HCT116 (cell line): ENCODE measurements at regions not wholly inside any gene's neighbourhood (a gene's known extent, or its start where the extent isn't known, plus 50 kb on each side); places are given as distances from the start of the nearest gene placed in this dataset.

Experiments used
- ATAC-seq: fragments of 200-7000 bp; cut with Tn5 transposase; 2 replicates; pipeline ENCODE4 v1.9.1; 2020; ENCODE audit warnings: mild to moderate bottlenecking, moderate library complexity
- BruUV-seq: library from RNA; stranded (reverse); fragments of 400-500 nt; replicated peaks from 2 replicates; lab custom pipeline; 2021; lab: Mats Ljungman, UMichigan
- CTCF ChIA-PET: fragments of 300-600 bp; sonication (Branson Sonifier 250); formaldehyde crosslinking; loops from one replicate; lab custom pipeline; 2021; ENCODE audit warnings: antibody characterized with exemption; lab: Charles Lee
- POLR2A ChIA-PET: fragments of 300-600, 350-600 bp; sonication (Branson Sonifier 250); formaldehyde crosslinking; loops from one replicate; lab custom pipeline; 2021; ENCODE audit warnings: antibody characterized with exemption; lab: Charles Lee
- RAD21 ChIA-PET, 2 experiments: fragments of 300-600 bp; sonication (Branson Sonifier 250); formaldehyde crosslinking; loops; one replicate each; lab custom pipeline; 2023; ENCODE audit warnings: low total read pairs in 2 of 2; ENCODE audit not compliant: uncharacterized antibody in 2 of 2, unreplicated experiment in 2 of 2, low non-redundant PET in 1 of 2; lab: Charles Lee
- DNase-seq: peaks from one replicate; pipeline ENCODE4 v3.0.0-alpha.2; 2010; ENCODE audit warnings: low read depth, low spot score
- H2AFZ ChIP-seq: fragments of 200-600 bp; shearing (Covaris generic), sonication (generic); 2 replicates; pipeline ENCODE4 v1.6.1; 2017; ENCODE audit warnings: low read depth, mixed run types, mixed read lengths, antibody characterized with exemption, low read length; ENCODE audit not compliant: poor library complexity, severe bottlenecking
- H3K27ac ChIP-seq: 2 replicates; pipeline ENCODE4 v1.5.1; 2012; ENCODE audit warnings: low read depth, low read length
- H3K27me3 ChIP-seq: fragments of 200-600 bp; sonication (generic); 2 replicates; pipeline ENCODE4 v1.6.1; 2016; ENCODE audit warnings: mixed run types, low read length, mixed read lengths; ENCODE audit not compliant: insufficient read depth
- H3K36me3 ChIP-seq, 2 experiments: fragments of 200-500 bp in 1 of 2; fragments of 200-600 bp in 1 of 2; sonication (Bioruptor generic) in 1 of 2; sonication (generic) in 1 of 2; 2 replicates each; pipeline versions ENCODE4 v1.5.1 to v1.6.1; 2014 to 2016; ENCODE audit warnings: low read length in 2 of 2, inconsistent platforms in 1 of 2, mixed read lengths in 1 of 2, mixed run types in 1 of 2; ENCODE audit not compliant: insufficient read depth in 2 of 2, control insufficient read depth in 1 of 2
- H3K4me1 ChIP-seq, 2 experiments: fragments of 200-600 bp in 1 of 2; sonication (generic) in 1 of 2; 2 replicates each; pipeline versions ENCODE4 v1.5.1 to v1.6.1; 2012 to 2017; ENCODE audit warnings: low read length in 2 of 2, inconsistent platforms in 1 of 2, mild to moderate bottlenecking in 1 of 2, mixed read lengths in 1 of 2, mixed run types in 1 of 2, moderate library complexity in 1 of 2; ENCODE audit not compliant: insufficient read depth in 2 of 2, control insufficient read depth in 1 of 2
- H3K4me2 ChIP-seq: fragments of 200-600 bp; sonication (generic); 2 replicates; pipeline ENCODE4 v1.6.1; 2017; ENCODE audit warnings: mixed run types, low read length, mixed read lengths
- H3K4me3 ChIP-seq, 2 experiments: fragments of 200-600 bp in 1 of 2; sonication (generic) in 1 of 2; replicated peaks in 1 of 2; 2 replicates each; pipeline ENCODE4 v1.5.1; 2011 to 2016; ENCODE audit warnings: low read length in 2 of 2, control low read depth in 1 of 2, low read depth in 1 of 2, mild to moderate bottlenecking in 1 of 2, mixed read lengths in 1 of 2, mixed run types in 1 of 2
- H3K79me2 ChIP-seq: fragments of 200-600 bp; sonication (generic); 2 replicates; pipeline ENCODE4 v1.6.1; 2017; ENCODE audit warnings: mild to moderate bottlenecking, mixed run types, low read length, moderate library complexity, mixed read lengths; ENCODE audit not compliant: insufficient read depth
- H3K9ac ChIP-seq: fragments of 200-600 bp; sonication (generic); 2 replicates; pipeline ENCODE4 v1.6.1; 2016; ENCODE audit warnings: low read length, mixed read lengths
- H3K9me2 ChIP-seq: fragments of 200-600 bp; sonication (generic), shearing (Covaris generic); 2 replicates; pipeline ENCODE4 v1.6.1; 2017; ENCODE audit warnings: mixed run types, mild to moderate bottlenecking, moderate library complexity; ENCODE audit not compliant: insufficient read depth
- H3K9me3 ChIP-seq, 2 experiments: fragments of 200-500 bp in 1 of 2; fragments of 200-600 bp in 1 of 2; sonication (Bioruptor generic) in 1 of 2; sonication (generic) in 1 of 2; 2 replicates each; pipeline ENCODE4 v1.6.1; 2014 to 2017; ENCODE audit warnings: low read length in 2 of 2, mixed read lengths in 2 of 2, inconsistent platforms in 1 of 2, low read depth in 1 of 2, mild to moderate bottlenecking in 1 of 2, mixed run types in 1 of 2, moderate library complexity in 1 of 2; ENCODE audit not compliant: control insufficient read depth in 1 of 2, insufficient read depth in 1 of 2
- H4K20me1 ChIP-seq: fragments of 200-600 bp; sonication (generic), shearing (Covaris generic); 2 replicates; pipeline ENCODE4 v1.6.1; 2017; ENCODE audit warnings: mixed run types, mild to moderate bottlenecking, moderate library complexity; ENCODE audit not compliant: insufficient read depth
- ATF3 ChIP-seq: IDR thresholded peaks from 2 replicates; pipeline ENCODE4 v1.6.1; 2012
- CBX3 ChIP-seq: IDR thresholded peaks from 2 replicates; pipeline ENCODE4 v1.6.1; 2012; ENCODE audit warnings: low read depth
- CEBPB ChIP-seq: IDR thresholded peaks from 2 replicates; pipeline ENCODE4 v1.6.1; 2012; ENCODE audit warnings: low read depth
- EZH2phosphoT487 ChIP-seq: fragments of 200-600 bp; IDR thresholded peaks from 2 replicates; pipeline ENCODE4 v1.6.1; 2018; ENCODE audit warnings: antibody characterized with exemption, borderline replicate concordance
- FOSL1 ChIP-seq: IDR thresholded peaks from 2 replicates; pipeline ENCODE4 v1.6.1; 2012; ENCODE audit warnings: low read depth
- POLR2AphosphoS5 ChIP-seq: IDR thresholded peaks from 2 replicates; pipeline ENCODE4 v1.6.1; 2011; ENCODE audit warnings: mild to moderate bottlenecking, low read depth, low read length, moderate library complexity
- REST ChIP-seq: IDR thresholded peaks from 2 replicates; pipeline ENCODE4 v1.6.1; 2012; ENCODE audit warnings: low read depth
- SIN3A ChIP-seq: IDR thresholded peaks from 2 replicates; pipeline ENCODE4 v1.6.1; 2012; ENCODE audit warnings: low read depth
- SP1 ChIP-seq: IDR thresholded peaks from 2 replicates; pipeline ENCODE4 v1.6.1; 2012; ENCODE audit warnings: low read depth
- SRF ChIP-seq: IDR thresholded peaks from 2 replicates; pipeline ENCODE4 v1.6.1; 2012; ENCODE audit warnings: low read depth
- TCF7L2 ChIP-seq: IDR thresholded peaks from 2 replicates; pipeline ENCODE4 v1.7.0; 2011; ENCODE audit warnings: borderline replicate concordance, inconsistent platforms; ENCODE audit not compliant: insufficient read depth, insufficient read length; ENCODE audit errors: extremely low read depth
- YY1 ChIP-seq: IDR thresholded peaks from 2 replicates; pipeline ENCODE4 v1.6.1; 2011; ENCODE audit warnings: low read length, low read depth, moderate library complexity, mild to moderate bottlenecking; ENCODE audit not compliant: insufficient replicate concordance; ENCODE audit errors: extremely low read depth
- ZBTB33 ChIP-seq: IDR thresholded peaks from 2 replicates; pipeline ENCODE4 v1.6.1; 2011; ENCODE audit warnings: mild to moderate bottlenecking, low read length, moderate library complexity; ENCODE audit not compliant: insufficient replicate concordance; ENCODE audit errors: extremely low read depth
- ZFX ChIP-seq: fragments of 450-650 bp; IDR thresholded peaks from 2 replicates; pipeline ENCODE4 v1.6.1; 2017
- intact Hi-C: fragments of 100-400 bp; cut with micrococcal nuclease; formaldehyde crosslinking; loops from 2 replicates; pipeline ENCODE4 v1.10.0; 2022
- TF ChIP-seq, protein P1 (sequence below), 3 experiments: fragments of 200-600 bp in 1 of 3; sonication (generic) in 1 of 3; IDR thresholded peaks in 2 of 3; conservative IDR thresholded peaks in 1 of 3; 2 replicates each; pipeline ENCODE4 v1.5.1; 2012 to 2017; ENCODE audit warnings: low read depth in 2 of 3, low read length in 2 of 3, antibody characterized with exemption in 1 of 3, borderline replicate concordance in 1 of 3, control low read depth in 1 of 3, mild to moderate bottlenecking in 1 of 3, mixed read lengths in 1 of 3, mixed run types in 1 of 3, moderate library complexity in 1 of 3; ENCODE audit not compliant: insufficient read depth in 1 of 3
- TF ChIP-seq, protein P2 (sequence below): IDR thresholded peaks from 2 replicates; pipeline ENCODE4 v1.6.1; 2012

DNA sequence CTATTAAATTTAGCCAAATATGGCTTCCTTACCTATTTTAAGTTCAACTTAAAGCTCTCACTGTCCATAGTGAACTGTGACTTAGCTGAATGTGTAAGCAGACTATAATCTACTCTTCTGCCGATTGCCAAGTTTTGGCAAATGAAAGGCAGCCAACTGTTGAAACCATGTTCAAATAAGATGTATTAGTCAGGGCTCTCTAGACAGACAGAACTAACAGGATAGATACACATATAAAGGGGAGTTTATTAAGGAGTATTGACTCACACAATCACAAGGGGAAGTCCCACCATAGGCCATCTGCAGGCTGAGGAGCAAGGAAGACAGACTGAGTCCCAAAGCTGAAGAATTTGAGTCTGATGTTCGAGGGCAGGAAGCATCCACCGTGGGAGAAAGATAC lies 837.7 kb upstream of the AUTS2 start:
- Histone ChIP-seq H3K4me2 (no peak overlapping the region), H3K9me3 (peaks cover 3 to 14% of the 10 kb centered on the region in 2 experiments; a peak in 2 of 4 replicates), H3K9ac (no peak overlapping the region), H3K9me2 (no peaks in the 10 kb centered on the region), H3K4me1 (no peaks in the 10 kb centered on the region), H3K36me3 (no peaks in the 10 kb centered on the region)
- ChIA-PET RAD21 (no interaction called here), POLR2A (no interaction called here)
- TF ChIP-seq FOSL1 (no peak), POLR2AphosphoS5 (no peak), CBX3 (no peak), TCF7L2 (no peak), REST (no peak), ATF3 (no peak), CEBPB (no peak), SIN3A (no peak), SRF (no peak), ZBTB33 (no peak), EZH2phosphoT487 (no peak), YY1 (no peak), ZFX (no peak), SP1 (no peak)
- TF ChIP-seq, protein P1, sequence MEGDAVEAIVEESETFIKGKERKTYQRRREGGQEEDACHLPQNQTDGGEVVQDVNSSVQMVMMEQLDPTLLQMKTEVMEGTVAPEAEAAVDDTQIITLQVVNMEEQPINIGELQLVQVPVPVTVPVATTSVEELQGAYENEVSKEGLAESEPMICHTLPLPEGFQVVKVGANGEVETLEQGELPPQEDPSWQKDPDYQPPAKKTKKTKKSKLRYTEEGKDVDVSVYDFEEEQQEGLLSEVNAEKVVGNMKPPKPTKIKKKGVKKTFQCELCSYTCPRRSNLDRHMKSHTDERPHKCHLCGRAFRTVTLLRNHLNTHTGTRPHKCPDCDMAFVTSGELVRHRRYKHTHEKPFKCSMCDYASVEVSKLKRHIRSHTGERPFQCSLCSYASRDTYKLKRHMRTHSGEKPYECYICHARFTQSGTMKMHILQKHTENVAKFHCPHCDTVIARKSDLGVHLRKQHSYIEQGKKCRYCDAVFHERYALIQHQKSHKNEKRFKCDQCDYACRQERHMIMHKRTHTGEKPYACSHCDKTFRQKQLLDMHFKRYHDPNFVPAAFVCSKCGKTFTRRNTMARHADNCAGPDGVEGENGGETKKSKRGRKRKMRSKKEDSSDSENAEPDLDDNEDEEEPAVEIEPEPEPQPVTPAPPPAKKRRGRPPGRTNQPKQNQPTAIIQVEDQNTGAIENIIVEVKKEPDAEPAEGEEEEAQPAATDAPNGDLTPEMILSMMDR (IDR thresholded peaks at IDR 0.05 in 2 of 3, conservative IDR thresholded peaks at IDR 0.05 in 1 of 3; ENCODE audit: borderline replicate concordance in 1 of 3, insufficient read depth in 1 of 3, low read depth in 2 of 3, low read length in 2 of 3), result no peak
- TF ChIP-seq, protein P2, sequence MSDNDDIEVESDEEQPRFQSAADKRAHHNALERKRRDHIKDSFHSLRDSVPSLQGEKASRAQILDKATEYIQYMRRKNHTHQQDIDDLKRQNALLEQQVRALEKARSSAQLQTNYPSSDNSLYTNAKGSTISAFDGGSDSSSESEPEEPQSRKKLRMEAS, result no peak
- TF ChIP-seq, all 23 proteins: peak for 0
- no peak overlapping the region for H3K27ac ChIP-seq
- no peaks in the 10 kb centered on the region for H4K20me1 ChIP-seq
- DNase-seq (no peak), ATAC-seq (no peak)
- H3K27me3 ChIP-seq, result no peaks in the 10 kb centered on the region
- intact Hi-C loops, result no loop called here
- no peak overlapping the region for H2AFZ ChIP-seq
- no TSS peak for BruUV-seq
- CTCF ChIA-PET, result no interaction called here
- H3K4me3 ChIP-seq, result no peak overlapping the region
- H3K79me2 ChIP-seq, result no peaks in the 10 kb centered on the region
